ENCODE measurements at regions not wholly inside any gene's neighbourhood (a gene's known extent, or its start where the extent isn't known, plus 50 kb on each side); places are given as distances from the start of the nearest gene placed in this dataset.

GRCh38 chr5:74988273-74988983 lies 63.9 kb downstream of the GCNT4 start:
- no peak for DNase-seq (ENCODE audit: low read depth)
- TF ChIP-seq CTCF (conservative IDR thresholded peaks at IDR 0.05; ENCODE audit: low read depth, low read length): no peak

GRCh38 chr5:74978345-74978744 lies 74.0 kb downstream of the GCNT4 start:
- no peak for TF ChIP-seq CTCF (conservative IDR thresholded peaks at IDR 0.05; ENCODE audit: low read depth, low read length)
- no peak for DNase-seq (ENCODE audit: low read depth)

More at GRCh38 chr5:74988273-74988983, 63.9 kb downstream of the GCNT4 start:
- H3K4me3 ChIP-seq (ENCODE audit: low read depth, low read length): no peak overlapping the region

GRCh38 chr5:74977471-74977870 lies 74.9 kb downstream of the GCNT4 start:
- no peak overlapping the region for H3K4me3 ChIP-seq (ENCODE audit: low read depth, low read length)
- DNase-seq (ENCODE audit: low read depth): peak; percentile 39
- no peak for TF ChIP-seq CTCF (conservative IDR thresholded peaks at IDR 0.05; ENCODE audit: low read depth, low read length)

More at GRCh38 chr5:74978345-74978744, 74.0 kb downstream of the GCNT4 start:
- no peak overlapping the region for H3K4me3 ChIP-seq (ENCODE audit: low read depth, low read length)

- DNase-seq (ENCODE audit: low read depth): no peak
- TF ChIP-seq CTCF (conservative IDR thresholded peaks at IDR 0.05; ENCODE audit: low read depth, low read length): no peak
These were observed 75.7 kb downstream of the GCNT4 start for GRCh38 chr5:74976651-74977050.

GRCh38 chr5:74975582-74975981 lies 76.8 kb downstream of the GCNT4 start:
- no peak for TF ChIP-seq CTCF (conservative IDR thresholded peaks at IDR 0.05; ENCODE audit: low read depth, low read length)
- no peak overlapping the region for H3K4me3 ChIP-seq (ENCODE audit: low read depth, low read length)
- no peak for DNase-seq (ENCODE audit: low read depth)

More at GRCh38 chr5:74976651-74977050, 75.7 kb downstream of the GCNT4 start:
- no peak overlapping the region for H3K4me3 ChIP-seq (ENCODE audit: low read depth, low read length)

- no peak for DNase-seq (ENCODE audit: low read depth)
These were observed 77.8 kb downstream of the GCNT4 start for GRCh38 chr5:74974451-74975091.

More at GRCh38 chr5:74974451-74975091, 77.8 kb downstream of the GCNT4 start:
- no peak overlapping the region for H3K4me3 ChIP-seq (ENCODE audit: low read depth, low read length)
- TF ChIP-seq CTCF (conservative IDR thresholded peaks at IDR 0.05; ENCODE audit: low read depth, low read length): no peak

All from choroid plexus epithelial cell (primary cell).